ENCODE measurements at regions not wholly inside any gene's neighbourhood (a gene's known extent, or its start where the extent isn't known, plus 50 kb on each side); places are given as distances from the start of the nearest gene placed in this dataset.

- Histone ChIP-seq H3K36me3 (ENCODE audit: control insufficient read depth in 2 of 2, extremely low read depth in 1 of 2, insufficient read depth in 2 of 2, low read length in 2 of 2) (no peaks in the 10 kb centered on the region), H3K27ac (ENCODE audit: control insufficient read depth, insufficient read depth, low read length) (no peak overlapping the region), H3K9ac (ENCODE audit: control insufficient read depth, extremely low read depth, insufficient read depth, low read length) (no peak overlapping the region), H3K79me2 (ENCODE audit: control insufficient read depth, insufficient read depth, low read length) (peaks cover 6% of the 10 kb centered on the region), H3K9me1 (ENCODE audit: control insufficient read depth, extremely low read depth, insufficient read depth, low read length) (no peaks in the 10 kb centered on the region), H3K4me2 (ENCODE audit: control insufficient read depth, extremely low read depth, insufficient read depth, low read depth, low read length) (no peak overlapping the region), H3K4me3 (ENCODE audit: control insufficient read depth in 2 of 3, extremely low read depth in 1 of 3, insufficient read depth in 2 of 3, low read depth in 1 of 3, low read length in 3 of 3) (no peak overlapping the region), H3K4me1 (ENCODE audit: control insufficient read depth, extremely low read depth, insufficient read depth, low read length) (no peaks in the 10 kb centered on the region), H3K27me3 (ENCODE audit: control insufficient read depth, extremely low read depth, insufficient read depth, low read length) (no peaks in the 10 kb centered on the region), H3K9me3 (ENCODE audit: control insufficient read depth, low read depth, low read length) (no peaks in the 10 kb centered on the region), H2AFZ (ENCODE audit: control insufficient read depth, low read length) (no peak overlapping the region), H4K20me1 (ENCODE audit: control insufficient read depth, extremely low read depth, insufficient read depth, low read length) (no peaks in the 10 kb centered on the region)
- dilution Hi-C loops (cut with MboI; ENCODE audit: extremely low pct_ligation_motif_present, low sequenced_read_pairs) = no loop called here
- no peak for DNase-seq (ENCODE audit: low read depth, low spot score)
- no peak for FAIRE-seq
- no peak for TF ChIP-seq EZH2 (IDR thresholded peaks at IDR 0.05; ENCODE audit: low read length)
- TF ChIP-seq CTCF (optimal IDR thresholded peaks at IDR 0.05 in 1 of 3, IDR thresholded peaks at IDR 0.05 in 1 of 3, conservative IDR thresholded peaks at IDR 0.05 in 1 of 3; ENCODE audit: extremely low read depth in 1 of 3, insufficient read depth in 2 of 3, low read length in 3 of 3) = no peak
These were observed 438.3 kb downstream of the RAPGEF2 start for GRCh38 chr4:159541143-159541542.

- FAIRE-seq = no peak
- no peaks in the 10 kb centered on the region for H4K20me1 ChIP-seq (ENCODE audit: control insufficient read depth, extremely low read depth, insufficient read depth, low read length)
- no peaks in the 10 kb centered on the region for H3K27me3 ChIP-seq (ENCODE audit: control insufficient read depth, extremely low read depth, insufficient read depth, low read length)
These were observed 439.4 kb downstream of the RAPGEF2 start for GRCh38 chr4:159542296-159542695.

More at GRCh38 chr4:159542296-159542695, 439.4 kb downstream of the RAPGEF2 start:
- Histone ChIP-seq H2AFZ (ENCODE audit: control insufficient read depth, low read length) (no peak overlapping the region), H3K4me3 (ENCODE audit: control insufficient read depth in 2 of 3, extremely low read depth in 1 of 3, insufficient read depth in 2 of 3, low read depth in 1 of 3, low read length in 3 of 3) (no peak overlapping the region), H3K9me3 (ENCODE audit: control insufficient read depth, low read depth, low read length) (no peaks in the 10 kb centered on the region), H3K4me2 (ENCODE audit: control insufficient read depth, extremely low read depth, insufficient read depth, low read depth, low read length) (no peak overlapping the region), H3K27ac (ENCODE audit: control insufficient read depth, insufficient read depth, low read length) (no peak overlapping the region), H3K9me1 (ENCODE audit: control insufficient read depth, extremely low read depth, insufficient read depth, low read length) (no peaks in the 10 kb centered on the region), H3K36me3 (ENCODE audit: control insufficient read depth in 2 of 2, extremely low read depth in 1 of 2, insufficient read depth in 2 of 2, low read length in 2 of 2) (no peaks in the 10 kb centered on the region), H3K79me2 (ENCODE audit: control insufficient read depth, insufficient read depth, low read length) (peaks cover 3% of the 10 kb centered on the region), H3K4me1 (ENCODE audit: control insufficient read depth, extremely low read depth, insufficient read depth, low read length) (no peaks in the 10 kb centered on the region), H3K9ac (ENCODE audit: control insufficient read depth, extremely low read depth, insufficient read depth, low read length) (no peak overlapping the region)
- DNase-seq (ENCODE audit: low read depth, low spot score) = no peak
- TF ChIP-seq CTCF (optimal IDR thresholded peaks at IDR 0.05 in 1 of 3, IDR thresholded peaks at IDR 0.05 in 1 of 3, conservative IDR thresholded peaks at IDR 0.05 in 1 of 3; ENCODE audit: extremely low read depth in 1 of 3, insufficient read depth in 2 of 3, low read length in 3 of 3) = no peak
- TF ChIP-seq EZH2 (IDR thresholded peaks at IDR 0.05; ENCODE audit: low read length) = no peak
- dilution Hi-C loops (cut with MboI; ENCODE audit: extremely low pct_ligation_motif_present, low sequenced_read_pairs) = no loop called here

Measured in keratinocyte (primary cell).